ENCODE measurements at regions not wholly inside any gene's neighbourhood (a gene's known extent, or its start where the extent isn't known, plus 50 kb on each side); places are given as distances from the start of the nearest gene placed in this dataset.

DNA sequence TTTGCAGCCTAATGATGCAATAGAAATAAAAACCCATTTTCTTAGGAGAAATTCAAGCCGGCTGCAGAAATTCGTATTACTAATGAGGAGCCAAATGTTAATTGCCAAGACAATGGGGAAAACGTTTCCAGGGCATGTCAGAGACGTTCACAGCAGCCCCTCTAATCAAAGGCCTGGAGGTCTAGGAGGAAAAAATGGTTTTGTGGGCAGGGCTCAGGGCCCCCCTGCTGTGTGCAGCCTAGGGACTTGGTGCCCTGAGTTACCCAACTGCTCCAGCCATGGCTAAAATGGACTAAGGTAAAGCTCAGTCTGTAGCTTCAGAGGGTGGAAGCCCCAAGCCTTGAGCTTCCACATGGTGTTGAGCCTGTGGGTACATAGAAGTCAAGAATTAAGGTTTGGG is 461.4 kb downstream of the FAT4 start:
- Mint-ChIP-seq H3K36me3 (no peaks in the 10 kb centered on the region), H3K27me3 (no peaks in the 10 kb centered on the region), H3K4me1 (no peaks in the 10 kb centered on the region), H3K9me3 (peaks cover 3 to 18% (median 7%) of the 10 kb centered on the region in 5 donors), H3K27ac (no peak overlapping the region), H3K4me3 (no peak overlapping the region)
- ChIA-PET CTCF (no interaction called here), POLR2A (no interaction called here)
- H3K27ac ChIP-seq (ENCODE audit: low read depth, low read length) = no peak overlapping the region
- no peaks in the 10 kb centered on the region for H3K4me1 ChIP-seq (ENCODE audit: insufficient read depth, low read length)
- DNase-seq = no peak
- no peaks in the 10 kb centered on the region for H3K27me3 ChIP-seq (ENCODE audit: insufficient read depth, low read length, poor library complexity, severe bottlenecking)
- no peak overlapping the region for H3K4me3 ChIP-seq (ENCODE audit: low read length)
- no peaks in the 10 kb centered on the region for H3K9me3 ChIP-seq (ENCODE audit: low read length)
- H3K36me3 ChIP-seq (ENCODE audit: insufficient read depth, low read length) = no peaks in the 10 kb centered on the region

DNA sequence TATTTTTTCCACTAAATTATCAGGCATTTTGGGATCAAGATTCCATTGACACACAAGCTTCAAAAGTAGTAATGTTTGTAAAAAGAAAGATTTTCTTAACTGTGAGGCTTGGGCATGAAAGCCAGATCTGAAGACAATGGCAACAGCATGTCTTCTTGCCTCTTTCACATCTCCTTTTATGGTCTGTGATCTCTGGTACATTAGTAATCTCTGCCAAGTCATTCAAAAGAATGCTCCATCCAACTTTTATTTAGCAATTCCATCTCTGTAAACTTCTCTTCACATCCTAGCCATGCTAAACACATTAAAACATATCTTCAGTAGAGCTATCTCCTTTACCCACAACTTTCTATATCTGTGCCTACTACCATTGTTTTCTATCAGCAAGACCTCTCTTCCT is 465.4 kb downstream of the FAT4 start:
- H3K4me3 ChIP-seq (ENCODE audit: low read length) = no peak overlapping the region
- no peaks in the 10 kb centered on the region for H3K4me1 Mint-ChIP-seq
- ChIA-PET CTCF (no interaction called here), POLR2A (no interaction called here)
- H3K9me3 ChIP-seq (ENCODE audit: low read length) = no peaks in the 10 kb centered on the region
- no peaks in the 10 kb centered on the region for H3K36me3 Mint-ChIP-seq
- H3K36me3 ChIP-seq (ENCODE audit: insufficient read depth, low read length) = no peaks in the 10 kb centered on the region
- H3K27ac Mint-ChIP-seq = peak overlapping the region in 1 of 8 donors; percentile 27
- no peaks in the 10 kb centered on the region for H3K4me1 ChIP-seq (ENCODE audit: insufficient read depth, low read length)
- no peak overlapping the region for H3K27ac ChIP-seq (ENCODE audit: low read depth, low read length)
- no peak overlapping the region for H3K4me3 Mint-ChIP-seq
- no peak for DNase-seq
- H3K27me3 Mint-ChIP-seq = no peaks in the 10 kb centered on the region
- H3K27me3 ChIP-seq (ENCODE audit: insufficient read depth, low read length, poor library complexity, severe bottlenecking) = no peaks in the 10 kb centered on the region
- peaks cover 0 to 12% (median 8%) of the 10 kb centered on the region in 5 donors for H3K9me3 Mint-ChIP-seq

GRCh38 chr4:125780747-125781146 is 466.0 kb downstream of the FAT4 start:
- Histone ChIP-seq H3K27ac (ENCODE audit: low read depth, low read length) (no peak overlapping the region), H3K27me3 (ENCODE audit: insufficient read depth, low read length, poor library complexity, severe bottlenecking) (no peaks in the 10 kb centered on the region), H3K4me3 (ENCODE audit: low read length) (no peak overlapping the region), H3K4me1 (ENCODE audit: insufficient read depth, low read length) (no peaks in the 10 kb centered on the region), H3K9me3 (ENCODE audit: low read length) (no peaks in the 10 kb centered on the region), H3K36me3 (ENCODE audit: insufficient read depth, low read length) (no peaks in the 10 kb centered on the region)
- Mint-ChIP-seq H3K27me3 (no peaks in the 10 kb centered on the region), H3K4me1 (no peaks in the 10 kb centered on the region), H3K9me3 (peaks cover 0 to 12% (median 5%) of the 10 kb centered on the region in 5 donors), H3K36me3 (no peaks in the 10 kb centered on the region), H3K4me3 (no peak overlapping the region), H3K27ac (no peak overlapping the region)
- POLR2A ChIA-PET = no interaction called here
- no peak for DNase-seq
- CTCF ChIA-PET = no interaction called here

GRCh38 chr4:125781651-125782050 is 466.9 kb downstream of the FAT4 start:
- Mint-ChIP-seq H3K4me3 (no peak overlapping the region), H3K4me1 (no peaks in the 10 kb centered on the region), H3K9me3 (peaks cover 0 to 16% (median 9%) of the 10 kb centered on the region in 5 donors), H3K36me3 (no peaks in the 10 kb centered on the region), H3K27ac (no peak overlapping the region), H3K27me3 (no peaks in the 10 kb centered on the region)
- Histone ChIP-seq H3K36me3 (ENCODE audit: insufficient read depth, low read length) (no peaks in the 10 kb centered on the region), H3K27ac (ENCODE audit: low read depth, low read length) (no peak overlapping the region), H3K27me3 (ENCODE audit: insufficient read depth, low read length, poor library complexity, severe bottlenecking) (no peaks in the 10 kb centered on the region), H3K9me3 (ENCODE audit: low read length) (no peaks in the 10 kb centered on the region), H3K4me1 (ENCODE audit: insufficient read depth, low read length) (no peaks in the 10 kb centered on the region), H3K4me3 (ENCODE audit: low read length) (no peak overlapping the region)
- ChIA-PET CTCF (no interaction called here), POLR2A (no interaction called here)
- DNase-seq = no peak

- DNase-seq = no peak
- peaks cover 2 to 17% (median 7%) of the 10 kb centered on the region in 5 donors for H3K9me3 Mint-ChIP-seq
- no peaks in the 10 kb centered on the region for H3K27me3 ChIP-seq (ENCODE audit: insufficient read depth, low read length, poor library complexity, severe bottlenecking)
- H3K9me3 ChIP-seq (ENCODE audit: low read length) = no peaks in the 10 kb centered on the region
- no peaks in the 10 kb centered on the region for H3K36me3 ChIP-seq (ENCODE audit: insufficient read depth, low read length)
- POLR2A ChIA-PET = no interaction called here
- H3K4me3 ChIP-seq (ENCODE audit: low read length) = no peak overlapping the region
- H3K36me3 Mint-ChIP-seq = no peaks in the 10 kb centered on the region
- CTCF ChIA-PET = no interaction called here
- H3K27ac Mint-ChIP-seq = no peak overlapping the region
- H3K4me1 Mint-ChIP-seq = no peaks in the 10 kb centered on the region
- no peak overlapping the region for H3K4me3 Mint-ChIP-seq
- H3K27me3 Mint-ChIP-seq = no peaks in the 10 kb centered on the region
- no peak overlapping the region for H3K27ac ChIP-seq (ENCODE audit: low read depth, low read length)
- no peaks in the 10 kb centered on the region for H3K4me1 ChIP-seq (ENCODE audit: insufficient read depth, low read length)
These were observed 470.0 kb downstream of the FAT4 start for GRCh38 chr4:125784741-125785140.

GRCh38 chr4:125787707-125788106 is 473.0 kb downstream of the FAT4 start:
- Histone ChIP-seq H3K9me3 (ENCODE audit: low read length) (no peaks in the 10 kb centered on the region), H3K27ac (ENCODE audit: low read depth, low read length) (no peak overlapping the region), H3K4me1 (ENCODE audit: insufficient read depth, low read length) (no peaks in the 10 kb centered on the region), H3K4me3 (ENCODE audit: low read length) (no peak overlapping the region), H3K27me3 (ENCODE audit: insufficient read depth, low read length, poor library complexity, severe bottlenecking) (no peaks in the 10 kb centered on the region), H3K36me3 (ENCODE audit: insufficient read depth, low read length) (no peaks in the 10 kb centered on the region)
- Mint-ChIP-seq H3K9me3 (peaks cover 2 to 19% (median 5%) of the 10 kb centered on the region in 5 donors), H3K36me3 (no peaks in the 10 kb centered on the region), H3K27me3 (no peaks in the 10 kb centered on the region), H3K4me3 (no peak overlapping the region), H3K4me1 (no peaks in the 10 kb centered on the region), H3K27ac (no peak overlapping the region)
- DNase-seq = no peak
- POLR2A ChIA-PET = no interaction called here
- CTCF ChIA-PET = no interaction called here

DNA sequence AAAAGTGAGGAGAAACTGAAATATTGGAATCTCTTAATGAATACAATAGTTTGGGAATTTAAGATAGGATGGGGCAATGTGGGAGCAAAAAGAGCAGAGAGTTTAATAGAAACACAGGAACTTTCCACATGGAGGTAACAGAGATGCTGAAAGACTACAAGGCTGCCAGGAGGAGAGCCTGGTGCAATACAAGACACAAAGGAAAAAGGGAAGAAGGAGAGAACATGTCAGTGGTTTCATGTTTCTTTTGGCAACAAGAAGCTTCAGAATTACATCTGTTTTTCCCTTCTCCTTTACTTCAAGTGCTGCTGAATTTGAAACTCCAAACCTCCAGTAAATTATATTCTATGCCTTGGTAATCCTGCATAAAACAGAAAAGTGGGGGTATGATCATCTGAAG is 474.3 kb downstream of the FAT4 start:
- CTCF ChIA-PET = no interaction called here
- H3K27me3 ChIP-seq (ENCODE audit: insufficient read depth, low read length, poor library complexity, severe bottlenecking) = no peaks in the 10 kb centered on the region
- H3K36me3 ChIP-seq (ENCODE audit: insufficient read depth, low read length) = no peaks in the 10 kb centered on the region
- POLR2A ChIA-PET = no interaction called here
- no peak for DNase-seq
- H3K4me1 ChIP-seq (ENCODE audit: insufficient read depth, low read length) = no peaks in the 10 kb centered on the region
- Mint-ChIP-seq H3K4me3 (no peak overlapping the region), H3K4me1 (no peaks in the 10 kb centered on the region), H3K27ac (no peak overlapping the region), H3K36me3 (no peaks in the 10 kb centered on the region), H3K27me3 (no peaks in the 10 kb centered on the region), H3K9me3 (peaks cover 2 to 19% (median 5%) of the 10 kb centered on the region in 5 donors)
- no peaks in the 10 kb centered on the region for H3K9me3 ChIP-seq (ENCODE audit: low read length)
- no peak overlapping the region for H3K4me3 ChIP-seq (ENCODE audit: low read length)
- H3K27ac ChIP-seq (ENCODE audit: low read depth, low read length) = no peak overlapping the region

DNA sequence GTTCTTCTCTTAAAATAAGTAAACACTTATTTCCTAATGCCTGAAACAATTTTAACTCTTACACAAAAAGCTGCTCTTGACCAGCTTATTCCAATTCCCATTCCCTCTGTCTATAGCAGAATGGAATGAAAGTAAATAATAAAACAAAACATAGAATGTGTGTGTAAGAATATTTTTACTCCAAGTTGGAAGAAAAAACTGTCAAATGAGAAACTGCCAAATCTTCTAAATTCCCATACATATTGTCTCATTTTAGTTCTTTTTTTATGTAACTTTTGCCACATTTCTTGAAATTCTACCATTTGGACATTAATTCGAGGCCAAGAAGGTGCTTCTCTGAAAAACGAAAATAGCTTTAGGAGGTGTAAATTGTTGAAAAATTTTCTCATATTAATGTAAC is 477.1 kb downstream of the FAT4 start:
- no peaks in the 10 kb centered on the region for H3K36me3 ChIP-seq (ENCODE audit: insufficient read depth, low read length)
- no peaks in the 10 kb centered on the region for H3K4me1 ChIP-seq (ENCODE audit: insufficient read depth, low read length)
- H3K4me1 Mint-ChIP-seq = no peaks in the 10 kb centered on the region
- H3K9me3 ChIP-seq (ENCODE audit: low read length) = no peaks in the 10 kb centered on the region
- no peak overlapping the region for H3K27ac ChIP-seq (ENCODE audit: low read depth, low read length)
- no peaks in the 10 kb centered on the region for H3K27me3 Mint-ChIP-seq
- no peaks in the 10 kb centered on the region for H3K36me3 Mint-ChIP-seq
- ChIA-PET CTCF (no interaction called here), POLR2A (no interaction called here)
- no peak for DNase-seq
- H3K4me3 ChIP-seq (ENCODE audit: low read length) = no peak overlapping the region
- H3K4me3 Mint-ChIP-seq = no peak overlapping the region
- H3K27me3 ChIP-seq (ENCODE audit: insufficient read depth, low read length, poor library complexity, severe bottlenecking) = no peaks in the 10 kb centered on the region
- no peak overlapping the region for H3K27ac Mint-ChIP-seq
- peaks cover 2 to 19% (median 6%) of the 10 kb centered on the region in 5 donors for H3K9me3 Mint-ChIP-seq

DNA sequence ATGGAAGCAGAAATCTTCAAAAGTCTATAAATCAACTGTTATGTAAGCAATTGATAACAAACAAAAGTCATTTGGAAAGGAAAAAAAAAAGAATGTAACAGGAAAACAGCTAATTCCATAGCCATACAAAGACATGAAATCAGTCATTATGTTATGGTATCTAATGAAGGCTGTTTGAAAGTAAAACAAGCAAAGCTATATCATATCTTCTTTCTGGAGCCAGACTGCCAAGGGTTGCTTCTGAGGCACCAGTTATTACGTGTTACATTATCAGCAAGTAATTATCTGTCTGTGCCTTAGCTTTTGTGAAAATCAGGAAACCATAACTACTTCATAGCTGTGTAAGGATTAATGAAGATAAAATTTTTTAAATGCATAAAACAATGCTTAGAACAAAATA is 480.2 kb downstream of the FAT4 start:
- Histone ChIP-seq H3K4me1 (ENCODE audit: insufficient read depth, low read length) (no peaks in the 10 kb centered on the region), H3K4me3 (ENCODE audit: low read length) (no peak overlapping the region), H3K27me3 (ENCODE audit: insufficient read depth, low read length, poor library complexity, severe bottlenecking) (no peaks in the 10 kb centered on the region), H3K9me3 (ENCODE audit: low read length) (no peaks in the 10 kb centered on the region), H3K27ac (ENCODE audit: low read depth, low read length) (no peak overlapping the region), H3K36me3 (ENCODE audit: insufficient read depth, low read length) (no peaks in the 10 kb centered on the region)
- peaks cover 0 to 12% (median 5%) of the 10 kb centered on the region in 5 donors for H3K9me3 Mint-ChIP-seq
- no peaks in the 10 kb centered on the region for H3K27me3 Mint-ChIP-seq
- ChIA-PET CTCF (no interaction called here), POLR2A (no interaction called here)
- no peak overlapping the region for H3K4me3 Mint-ChIP-seq
- DNase-seq = no peak
- H3K27ac Mint-ChIP-seq = no peak overlapping the region
- H3K36me3 Mint-ChIP-seq = no peaks in the 10 kb centered on the region
- H3K4me1 Mint-ChIP-seq = no peaks in the 10 kb centered on the region
